Uterus (tissue), 2 donors: ENCODE measurements at regions not wholly inside any gene's neighbourhood (a gene's known extent, or its start where the extent isn't known, plus 50 kb on each side); places are given as distances from the start of the nearest gene placed in this dataset.

Experiments
- POLR2A ChIP-seq, 2 donors: fragments of 450-650 bp; IDR thresholded peaks; one replicate each; pipeline ENCODE4 v1.6.1; 2016; ENCODE audit warnings: antibody characterized with exemption in 2 of 2, mild to moderate bottlenecking in 1 of 2, moderate library complexity in 1 of 2
- TF ChIP-seq, protein P1 (sequence below), 4 experiments: fragments of 200-600 bp in 2 of 4; fragments of 450-650 bp in 2 of 4; sonication (generic) in 2 of 4; IDR thresholded peaks; one replicate each; pipeline ENCODE4 v1.5.1; 2016 to 2019; ENCODE audit warnings: antibody characterized with exemption in 4 of 4, mild to moderate bottlenecking in 2 of 4, moderate library complexity in 1 of 4

DNA sequence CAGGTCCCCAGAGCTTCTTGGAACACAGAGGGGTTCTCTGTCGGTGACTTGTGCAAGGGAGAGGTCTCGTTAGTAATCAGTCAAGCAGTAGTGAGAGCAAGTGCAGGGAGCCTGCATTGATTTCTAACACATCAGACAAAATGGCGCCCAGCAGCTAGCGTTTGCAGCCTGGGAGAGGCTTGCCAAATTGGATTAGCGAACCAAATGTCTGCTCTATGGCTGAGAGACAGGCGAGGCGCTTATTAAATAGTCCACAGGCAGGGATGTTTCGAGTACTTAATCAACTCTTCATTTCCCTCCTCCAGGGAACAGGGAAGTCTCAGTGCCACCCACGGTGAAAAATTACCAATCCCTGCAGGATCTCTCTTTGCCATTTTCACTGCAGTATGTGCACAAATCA, 131.4 kb upstream of the SHB start:
- TF ChIP-seq, protein P1, sequence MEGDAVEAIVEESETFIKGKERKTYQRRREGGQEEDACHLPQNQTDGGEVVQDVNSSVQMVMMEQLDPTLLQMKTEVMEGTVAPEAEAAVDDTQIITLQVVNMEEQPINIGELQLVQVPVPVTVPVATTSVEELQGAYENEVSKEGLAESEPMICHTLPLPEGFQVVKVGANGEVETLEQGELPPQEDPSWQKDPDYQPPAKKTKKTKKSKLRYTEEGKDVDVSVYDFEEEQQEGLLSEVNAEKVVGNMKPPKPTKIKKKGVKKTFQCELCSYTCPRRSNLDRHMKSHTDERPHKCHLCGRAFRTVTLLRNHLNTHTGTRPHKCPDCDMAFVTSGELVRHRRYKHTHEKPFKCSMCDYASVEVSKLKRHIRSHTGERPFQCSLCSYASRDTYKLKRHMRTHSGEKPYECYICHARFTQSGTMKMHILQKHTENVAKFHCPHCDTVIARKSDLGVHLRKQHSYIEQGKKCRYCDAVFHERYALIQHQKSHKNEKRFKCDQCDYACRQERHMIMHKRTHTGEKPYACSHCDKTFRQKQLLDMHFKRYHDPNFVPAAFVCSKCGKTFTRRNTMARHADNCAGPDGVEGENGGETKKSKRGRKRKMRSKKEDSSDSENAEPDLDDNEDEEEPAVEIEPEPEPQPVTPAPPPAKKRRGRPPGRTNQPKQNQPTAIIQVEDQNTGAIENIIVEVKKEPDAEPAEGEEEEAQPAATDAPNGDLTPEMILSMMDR (IDR thresholded peaks at IDR 0.05), result no peak
- TF ChIP-seq POLR2A (IDR thresholded peaks at IDR 0.05), result no peak
